ENCODE measurements at regions not wholly inside any gene's neighbourhood (a gene's known extent, or its start where the extent isn't known, plus 50 kb on each side); places are given as distances from the start of the nearest gene placed in this dataset.
A peak's percentile ranks its signal among the peaks of the same experiment; 100 is the strongest.

DNA sequence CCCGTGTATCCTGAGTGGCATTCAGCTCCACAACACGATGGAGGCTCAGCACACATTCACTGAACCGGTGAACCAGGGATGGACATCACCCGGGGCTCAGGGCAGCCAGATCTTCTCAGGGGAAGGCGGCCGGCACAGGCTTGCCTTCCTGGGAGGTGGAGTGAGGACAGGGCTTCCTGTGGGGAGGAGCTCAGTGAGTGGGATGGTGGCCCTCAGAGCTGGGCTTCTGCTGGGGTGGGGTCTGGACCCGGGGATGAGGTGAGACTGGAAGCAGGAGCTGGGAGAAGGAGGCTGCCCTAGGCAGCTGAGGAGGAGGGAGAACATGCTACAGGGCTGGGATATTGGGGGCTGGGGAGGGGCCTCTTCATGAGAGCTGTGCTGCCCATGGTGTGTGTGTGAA lies 58.5 kb upstream of the PRR23E start:
- H3K9me2 ChIP-seq (ENCODE audit: insufficient read depth): no peaks in the 10 kb centered on the region
- H3K27ac ChIP-seq: no peak overlapping the region
- no peak overlapping the region for H3K4me3 ChIP-seq
- no peaks in the 10 kb centered on the region for H4K20me1 ChIP-seq (ENCODE audit: insufficient read depth)
- H2AFZ ChIP-seq: no peak overlapping the region
- WGBS, 2 experiments (ENCODE audit: low coverage in 1 of 2, low lambda C conversion rate in 2 of 2, missing lambda C conversion rate in 2 of 2): 44 to 45% methylated on average over 7 of the region's 7 CpGs
- no peaks in the 10 kb centered on the region for H3K9me3 ChIP-seq (ENCODE audit: low read depth)
- TF ChIP-seq EZH2phosphoT487 (IDR thresholded peaks at IDR 0.05; ENCODE audit: insufficient read depth, low read depth) (no peak), EZH2 (IDR thresholded peaks at IDR 0.05; ENCODE audit: insufficient read depth, poor library complexity, severe bottlenecking) (no peak)
- no peaks in the 10 kb centered on the region for H3F3A ChIP-seq (ENCODE audit: insufficient read depth)
- DNase-seq: no peak
- no peaks in the 10 kb centered on the region for H3K36me3 ChIP-seq (ENCODE audit: low read depth)
- H3K4me2 ChIP-seq (ENCODE audit: unreplicated experiment): no peak overlapping the region
- H3K4me1 ChIP-seq (ENCODE audit: insufficient read depth): no peaks in the 10 kb centered on the region
- in situ Hi-C loops (cut with MboI): no loop called here
- peaks cover 44% of the 10 kb centered on the region for H3K27me3 ChIP-seq (replicated peaks; ENCODE audit: insufficient read depth)
- H3K9ac ChIP-seq: no peak overlapping the region
- H3K79me2 ChIP-seq (ENCODE audit: insufficient read depth): no peaks in the 10 kb centered on the region

DNA sequence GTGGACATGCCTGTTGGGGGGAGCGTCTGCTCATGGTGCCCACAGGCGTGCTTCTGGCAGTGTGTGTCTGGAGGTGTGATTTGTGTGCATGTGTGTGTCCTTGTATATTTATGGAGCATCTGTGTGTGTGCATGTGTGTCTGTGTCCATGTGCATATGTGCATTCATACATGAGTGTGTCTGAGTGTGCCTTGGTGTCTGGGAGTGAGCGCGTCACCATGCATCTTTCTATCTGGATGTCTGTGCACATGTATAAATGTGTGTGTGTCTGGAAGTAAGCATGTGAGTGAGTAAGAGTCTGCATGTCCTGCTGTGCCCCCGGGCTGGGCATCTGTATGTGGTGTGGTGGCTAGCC lies 58.1 kb upstream of the PRR23E start:
- peak overlapping the region; percentile 16; the same call in 1 of the 2 replicates for H3K9ac ChIP-seq
- H3F3A ChIP-seq (ENCODE audit: insufficient read depth): no peaks in the 10 kb centered on the region
- 53 to 54% methylated on average over 5 of the region's 5 CpGs for WGBS, 2 experiments (ENCODE audit: low coverage in 1 of 2, low lambda C conversion rate in 2 of 2, missing lambda C conversion rate in 2 of 2)
- H4K20me1 ChIP-seq (ENCODE audit: insufficient read depth): no peaks in the 10 kb centered on the region
- no peaks in the 10 kb centered on the region for H3K4me1 ChIP-seq (ENCODE audit: insufficient read depth)
- H3K4me2 ChIP-seq (ENCODE audit: unreplicated experiment): peak overlapping the region; percentile 72
- in situ Hi-C loops (cut with MboI): no loop called here
- peak overlapping the region; percentile 49 for H2AFZ ChIP-seq
- no peak overlapping the region for H3K27ac ChIP-seq
- no peaks in the 10 kb centered on the region for H3K9me3 ChIP-seq (ENCODE audit: low read depth)
- no peaks in the 10 kb centered on the region for H3K36me3 ChIP-seq (ENCODE audit: low read depth)
- peak overlapping the region; percentile 67 for H3K4me3 ChIP-seq
- no peaks in the 10 kb centered on the region for H3K79me2 ChIP-seq (ENCODE audit: insufficient read depth)
- no peak for TF ChIP-seq EZH2phosphoT487 (IDR thresholded peaks at IDR 0.05; ENCODE audit: insufficient read depth, low read depth)
- TF ChIP-seq EZH2 (IDR thresholded peaks at IDR 0.05; ENCODE audit: insufficient read depth, poor library complexity, severe bottlenecking): no peak
- H3K27me3 ChIP-seq (replicated peaks; ENCODE audit: insufficient read depth): peaks cover 40% of the 10 kb centered on the region
- no peaks in the 10 kb centered on the region for H3K9me2 ChIP-seq (ENCODE audit: insufficient read depth)
- no peak for DNase-seq

DNA sequence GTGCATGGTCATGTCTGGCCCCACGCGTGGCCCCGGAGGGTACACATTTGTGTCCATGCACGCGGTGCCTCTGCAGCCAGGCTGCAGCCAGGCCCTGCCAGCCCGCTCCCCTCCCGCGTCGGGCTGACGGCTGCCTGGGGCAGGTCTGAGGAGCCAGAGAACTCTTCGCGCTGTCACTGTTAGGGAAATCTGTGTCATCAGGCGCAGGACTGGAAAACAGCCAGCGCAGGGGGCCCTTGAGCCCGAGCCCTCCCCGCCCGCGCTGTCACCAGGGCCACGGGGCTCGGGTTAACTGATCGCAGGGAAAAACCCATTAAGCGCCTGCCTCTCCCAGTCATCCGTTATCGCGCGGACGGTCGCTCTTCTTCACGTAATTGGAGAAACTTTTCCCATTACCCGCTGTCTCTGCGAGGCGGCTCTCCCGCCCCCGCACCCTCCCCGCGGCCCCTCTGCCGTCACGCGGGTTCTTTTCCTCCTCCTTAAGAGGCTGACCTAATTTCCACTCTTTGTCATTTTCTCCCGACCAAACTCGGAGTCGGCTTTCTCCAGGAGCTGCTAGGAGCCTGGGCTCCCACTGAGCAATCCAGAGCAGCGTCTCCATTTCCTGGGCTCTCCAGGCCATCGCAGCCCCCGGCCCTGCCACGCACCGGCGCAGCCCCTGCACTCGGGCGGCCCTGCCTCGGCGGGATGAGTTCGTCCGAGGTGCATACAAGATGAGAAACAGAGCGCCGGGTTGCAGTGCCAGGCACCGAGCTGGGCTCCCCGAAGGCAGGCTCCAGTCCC lies 57.5 kb upstream of the PRR23E start:
- no peaks in the 10 kb centered on the region for H3K9me3 ChIP-seq (ENCODE audit: low read depth)
- peak overlapping the region; percentile 16; the same call in 1 of the 2 replicates for H3K9ac ChIP-seq
- DNase-seq: peak; percentile 73
- no peaks in the 10 kb centered on the region for H3F3A ChIP-seq (ENCODE audit: insufficient read depth)
- no peaks in the 10 kb centered on the region for H3K36me3 ChIP-seq (ENCODE audit: low read depth)
- H2AFZ ChIP-seq: peak overlapping the region; percentile 49
- peak overlapping the region; percentile 72 for H3K4me2 ChIP-seq (ENCODE audit: unreplicated experiment)
- H3K9me2 ChIP-seq (ENCODE audit: insufficient read depth): no peaks in the 10 kb centered on the region
- TF ChIP-seq EZH2 (IDR thresholded peaks at IDR 0.05; ENCODE audit: insufficient read depth, poor library complexity, severe bottlenecking) (peak; percentile 52), EZH2phosphoT487 (IDR thresholded peaks at IDR 0.05; ENCODE audit: insufficient read depth, low read depth) (no peak)
- H4K20me1 ChIP-seq (ENCODE audit: insufficient read depth): no peaks in the 10 kb centered on the region
- H3K4me1 ChIP-seq (ENCODE audit: insufficient read depth): no peaks in the 10 kb centered on the region
- WGBS, 2 experiments (ENCODE audit: low coverage in 1 of 2, low lambda C conversion rate in 2 of 2, missing lambda C conversion rate in 2 of 2): 2 to 3% methylated on average over 46 to 48 of the region's 58 CpGs
- peaks cover 38% of the 10 kb centered on the region for H3K27me3 ChIP-seq (replicated peaks; ENCODE audit: insufficient read depth)
- in situ Hi-C loops (cut with MboI): no loop called here
- no peak overlapping the region for H3K27ac ChIP-seq
- peak overlapping the region; percentile 67 for H3K4me3 ChIP-seq
- no peaks in the 10 kb centered on the region for H3K79me2 ChIP-seq (ENCODE audit: insufficient read depth)

DNA sequence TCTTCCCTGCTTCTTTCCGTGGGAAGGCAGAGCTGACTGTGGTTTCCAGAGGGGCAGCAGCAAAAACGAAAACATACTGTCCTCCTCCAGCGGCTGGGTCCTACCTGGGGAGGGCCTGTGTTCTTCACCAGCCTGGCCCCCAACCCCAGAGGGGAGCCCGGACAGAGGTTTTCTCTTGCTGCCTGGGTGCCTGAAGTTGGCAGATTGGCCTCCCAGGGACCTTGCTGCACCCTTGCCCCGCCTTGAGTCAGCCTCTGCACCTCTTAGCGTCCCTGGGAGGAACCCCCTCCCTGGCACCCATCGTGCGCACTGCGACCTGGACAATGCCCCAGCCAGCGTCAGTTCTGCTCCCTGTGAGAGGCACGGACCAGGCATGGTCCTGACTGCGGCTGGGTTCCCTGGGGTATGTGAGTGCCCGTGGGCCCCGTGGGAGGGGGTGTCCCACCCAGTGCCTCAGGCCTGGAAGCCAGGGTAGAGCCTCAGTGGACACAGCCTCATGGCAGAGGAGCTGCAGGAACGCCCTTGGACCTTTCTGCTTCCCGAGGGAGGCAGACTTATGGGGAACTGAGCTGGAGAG lies 56.8 kb upstream of the PRR23E start:
- Histone ChIP-seq H4K20me1 (ENCODE audit: insufficient read depth) (no peaks in the 10 kb centered on the region), H3F3A (ENCODE audit: insufficient read depth) (no peaks in the 10 kb centered on the region), H3K4me3 (peak overlapping the region; percentile 67; the same call in 1 of the 2 replicates), H2AFZ (no peak overlapping the region), H3K9ac (no peak overlapping the region), H3K27ac (no peak overlapping the region), H3K4me1 (ENCODE audit: insufficient read depth) (no peaks in the 10 kb centered on the region), H3K27me3 (replicated peaks; ENCODE audit: insufficient read depth) (peaks cover 34% of the 10 kb centered on the region), H3K9me3 (ENCODE audit: low read depth) (no peaks in the 10 kb centered on the region), H3K36me3 (ENCODE audit: low read depth) (no peaks in the 10 kb centered on the region), H3K4me2 (ENCODE audit: unreplicated experiment) (no peak overlapping the region), H3K9me2 (ENCODE audit: insufficient read depth) (no peaks in the 10 kb centered on the region), H3K79me2 (ENCODE audit: insufficient read depth) (no peaks in the 10 kb centered on the region)
- DNase-seq: no peak
- no peak for TF ChIP-seq EZH2phosphoT487 (IDR thresholded peaks at IDR 0.05; ENCODE audit: insufficient read depth, low read depth)
- WGBS, 2 experiments (ENCODE audit: low coverage in 1 of 2, low lambda C conversion rate in 2 of 2, missing lambda C conversion rate in 2 of 2): 57 to 63% methylated on average over 16 of the region's 16 CpGs
- in situ Hi-C loops (cut with MboI): no loop called here
